H9 (cell line): ENCODE measurements at regions not wholly inside any gene's neighbourhood (a gene's known extent, or its start where the extent isn't known, plus 50 kb on each side); places are given as distances from the start of the nearest gene placed in this dataset.

Experiments used
- DNase-seq: peaks from one replicate; pipeline ENCODE4 v3.0.0-alpha.2; 2017
- H2AFZ ChIP-seq: one replicate; pipeline ENCODE4 v1.6.1; 2013; ENCODE audit warnings: mild to moderate bottlenecking, low read length, control low read depth, moderate library complexity
- H2AK5ac ChIP-seq: 2 replicates; pipeline ENCODE4 v1.6.1; 2013; ENCODE audit warnings: low read length, control low read depth, mixed read lengths; ENCODE audit not compliant: insufficient read length
- H2BK120ac ChIP-seq: one replicate; pipeline ENCODE4 v1.6.1; 2013; ENCODE audit warnings: low read depth, mild to moderate bottlenecking, low read length, control low read depth, inconsistent platforms; ENCODE audit not compliant: poor library complexity, severe bottlenecking
- H2BK12ac ChIP-seq: 2 replicates; pipeline ENCODE4 v1.6.1; 2013; ENCODE audit warnings: low read length, control low read depth, mixed read lengths, low read depth; ENCODE audit not compliant: insufficient read length
- H2BK15ac ChIP-seq: 2 replicates; pipeline ENCODE4 v1.6.1; 2013; ENCODE audit warnings: low read depth, low read length, control low read depth
- H2BK20ac ChIP-seq: one replicate; pipeline ENCODE4 v1.6.1; 2013; ENCODE audit warnings: low read depth, mild to moderate bottlenecking, low read length, control low read depth, inconsistent platforms; ENCODE audit not compliant: poor library complexity, severe bottlenecking
- H2BK5ac ChIP-seq: 2 replicates; pipeline ENCODE4 v1.6.1; 2013; ENCODE audit warnings: low read length, control low read depth, mixed read lengths; ENCODE audit not compliant: insufficient read length
- H3K14ac ChIP-seq: 2 replicates; pipeline ENCODE4 v1.6.1; 2013; ENCODE audit warnings: low read length, control low read depth; ENCODE audit not compliant: insufficient read depth
- H3K18ac ChIP-seq: 2 replicates; pipeline ENCODE4 v1.6.1; 2013; ENCODE audit warnings: low read depth, mild to moderate bottlenecking, mixed read lengths, low read length, control low read depth; ENCODE audit not compliant: insufficient read length
- H3K23ac ChIP-seq: 2 replicates; pipeline ENCODE4 v1.6.1; 2013; ENCODE audit warnings: low read length, control low read depth, mixed read lengths, low read depth; ENCODE audit not compliant: insufficient read length
- H3K23me2 ChIP-seq: 2 replicates; pipeline ENCODE4 v1.6.1; 2013; ENCODE audit warnings: low read depth, mild to moderate bottlenecking, mixed read lengths, low read length, control low read depth; ENCODE audit not compliant: insufficient read length, poor library complexity, severe bottlenecking
- H3K27ac ChIP-seq: 2 replicates; pipeline ENCODE4 v1.5.1; 2013; ENCODE audit warnings: low read length, control low read depth, mixed read lengths, low read depth; ENCODE audit not compliant: insufficient read length
- H3K27me3 ChIP-seq: 2 replicates; pipeline ENCODE4 v1.6.1; 2013; ENCODE audit warnings: low read length, control low read depth, inconsistent platforms; ENCODE audit not compliant: insufficient read depth
- H3K4ac ChIP-seq: 2 replicates; pipeline ENCODE4 v1.6.1; 2013; ENCODE audit warnings: low read depth, mild to moderate bottlenecking, control low read depth, inconsistent platforms, low read length, moderate library complexity
- H3K4me1 ChIP-seq: 2 replicates; pipeline ENCODE4 v1.6.1; 2013; ENCODE audit warnings: low read length, control low read depth, inconsistent platforms; ENCODE audit not compliant: insufficient read depth
- H3K4me2 ChIP-seq: 2 replicates; pipeline ENCODE4 v1.6.1; 2013; ENCODE audit warnings: low read length, control low read depth, mixed read lengths; ENCODE audit not compliant: insufficient read length, insufficient read depth
- H3K56ac ChIP-seq: 2 replicates; pipeline ENCODE4 v1.6.1; 2013; ENCODE audit warnings: low read depth, mild to moderate bottlenecking, mixed read lengths, low read length, control low read depth; ENCODE audit not compliant: insufficient read length
- H3K79me1 ChIP-seq: 2 replicates; pipeline ENCODE4 v1.6.1; 2013; ENCODE audit warnings: low read depth, mild to moderate bottlenecking, moderate library complexity, low read length, control low read depth, inconsistent platforms; ENCODE audit not compliant: insufficient read depth, poor library complexity, severe bottlenecking
- H3K79me2 ChIP-seq: 2 replicates; pipeline ENCODE4 v1.6.1; 2013; ENCODE audit warnings: low read length, control low read depth, inconsistent platforms; ENCODE audit not compliant: insufficient read depth
- H3K9ac ChIP-seq: 2 replicates; pipeline ENCODE4 v1.6.1; 2013; ENCODE audit warnings: low read length, control low read depth, mixed read lengths; ENCODE audit not compliant: insufficient read length; ENCODE audit errors: extremely low read depth
- H3K9me3 ChIP-seq: one replicate; pipeline ENCODE4 v1.6.1; 2013; ENCODE audit warnings: low read depth, low read length, inconsistent platforms; ENCODE audit not compliant: control insufficient read depth
- H3T11ph ChIP-seq: one replicate; pipeline ENCODE4 v1.6.1; 2013; ENCODE audit warnings: mild to moderate bottlenecking, low read length, control low read depth, inconsistent platforms
- H4K20me1 ChIP-seq: one replicate; pipeline ENCODE4 v1.6.1; 2013; ENCODE audit not compliant: control insufficient read depth, insufficient read length, insufficient read depth
- H4K5ac ChIP-seq: 2 replicates; pipeline ENCODE4 v1.6.1; 2013; ENCODE audit warnings: low read depth, mild to moderate bottlenecking, mixed read lengths, low read length, control low read depth; ENCODE audit not compliant: insufficient read length
- H4K8ac ChIP-seq: replicated peaks from 2 replicates; pipeline ENCODE4 v1.6.1; 2013; ENCODE audit warnings: low read length, control low read depth, mixed read lengths, low read depth; ENCODE audit not compliant: insufficient read length
- H4K91ac ChIP-seq: 2 replicates; pipeline ENCODE4 v1.6.1; 2013; ENCODE audit warnings: low read depth, mild to moderate bottlenecking, moderate library complexity, mixed read lengths, low read length, control low read depth; ENCODE audit not compliant: insufficient read length
- H3K27ac Mint-ChIP-seq, 3 experiments: 2 replicates in 2 of 3; 3 replicates in 1 of 3; pipeline ENCODE4 v1.8.0; 2020 to 2021; ENCODE audit warnings: mixed read lengths in 3 of 3, mild to moderate bottlenecking in 1 of 3, moderate library complexity in 1 of 3
- H3K27me3 Mint-ChIP-seq: 2 replicates; pipeline ENCODE4 v1.8.0; 2021; ENCODE audit warnings: low read depth, mild to moderate bottlenecking, moderate library complexity, mixed read lengths
- H3K36me3 Mint-ChIP-seq, 3 experiments: 2 replicates in 2 of 3; 3 replicates in 1 of 3; pipeline ENCODE4 v1.8.0; 2020 to 2021; ENCODE audit warnings: low read depth in 3 of 3, mixed read lengths in 3 of 3; ENCODE audit not compliant: insufficient read depth in 1 of 3
- H3K4me1 Mint-ChIP-seq, 2 experiments: 2 replicates each; pipeline ENCODE4 v1.8.0; 2020; ENCODE audit warnings: mixed read lengths in 2 of 2
- H3K4me3 Mint-ChIP-seq, 2 experiments: 2 replicates in 1 of 2; 3 replicates in 1 of 2; pipeline ENCODE4 v1.8.0; 2020 to 2021; ENCODE audit warnings: mild to moderate bottlenecking in 2 of 2, mixed read lengths in 2 of 2, moderate library complexity in 1 of 2
- H3K9me3 Mint-ChIP-seq, 2 experiments: 2 replicates in 1 of 2; 3 replicates in 1 of 2; pipeline ENCODE4 v1.8.0; 2020; ENCODE audit warnings: mild to moderate bottlenecking in 2 of 2, mixed read lengths in 2 of 2, moderate library complexity in 1 of 2
- CTCF ChIP-seq: fragments of 200-600 bp; sonication (generic); conservative IDR thresholded peaks from 3 replicates; pipeline ENCODE4 v1.8.0; 2021; ENCODE audit warnings: antibody characterized with exemption, mild to moderate bottlenecking
- WGBS: extraction: QIAGEN DNeasy Blood & Tissue Kit; methylation state at CpG from one replicate; pipeline ENCODE4 v1.1.7; 2013; ENCODE audit warnings: missing lambda C conversion rate, low lambda C conversion rate, mixed read lengths; ENCODE audit not compliant: insufficient read length; ENCODE audit errors: extremely low coverage; 5-methylcytosine and 5-hydroxymethylcytosine counted together

GRCh38 chr1:201750934-201751333, 78.0 kb upstream of the IPO9 start:
- no peaks in the 10 kb centered on the region for H3K79me1 ChIP-seq
- H2BK20ac ChIP-seq: no peak overlapping the region
- no peak overlapping the region for H2AK5ac ChIP-seq
- no peak for TF ChIP-seq CTCF
- H3K4me3 Mint-ChIP-seq: no peak overlapping the region
- no peak overlapping the region for H2BK120ac ChIP-seq
- H3K9me3 ChIP-seq: no peaks in the 10 kb centered on the region
- no peak overlapping the region for H3K23ac ChIP-seq
- no peaks in the 10 kb centered on the region for H3K23me2 ChIP-seq
- no peaks in the 10 kb centered on the region for H4K20me1 ChIP-seq
- H4K5ac ChIP-seq: no peak overlapping the region
- H3K36me3 Mint-ChIP-seq: no peaks in the 10 kb centered on the region
- no peak overlapping the region for H3K27ac ChIP-seq
- peaks cover 5% of the 10 kb centered on the region; the same call in 1 of the 2 replicates for H3K79me2 ChIP-seq
- H2BK12ac ChIP-seq: no peak overlapping the region
- H3K4me1 Mint-ChIP-seq: peaks cover 58 to 75% of the 10 kb centered on the region in 2 experiments
- no peak overlapping the region for H4K8ac ChIP-seq
- no peaks in the 10 kb centered on the region for H3K27me3 Mint-ChIP-seq
- no peak overlapping the region for H4K91ac ChIP-seq
- H3K9me3 Mint-ChIP-seq: no peaks in the 10 kb centered on the region
- H2BK15ac ChIP-seq: no peak overlapping the region
- H2BK5ac ChIP-seq: no peak overlapping the region
- no peak overlapping the region for H3K18ac ChIP-seq
- H2AFZ ChIP-seq: no peak overlapping the region
- no peak overlapping the region for H3K4ac ChIP-seq
- no peak overlapping the region for H3K9ac ChIP-seq
- no CpG with 5 or more reads among the region's 1 CpG for WGBS
- no peak for DNase-seq
- no peak overlapping the region for H3K4me2 ChIP-seq
- H3K27ac Mint-ChIP-seq: peak overlapping the region in 1 of 3 experiments; percentile 23; a peak in 2 of 7 replicates
- H3K14ac ChIP-seq: no peak overlapping the region
- no peaks in the 10 kb centered on the region for H3K27me3 ChIP-seq
- H3K4me1 ChIP-seq: peaks cover 26% of the 10 kb centered on the region; the same call in 1 of the 2 replicates
- H3T11ph ChIP-seq: no peak overlapping the region
- no peak overlapping the region for H3K56ac ChIP-seq
